ENCODE measurements at regions not wholly inside any gene's neighbourhood (a gene's known extent, or its start where the extent isn't known, plus 50 kb on each side); places are given as distances from the start of the nearest gene placed in this dataset.
"Not testable (repeated sequence)": the region's sequence is repeated elsewhere in the genome, so short reads cannot be mapped to it uniquely, and the experiment has no call there.

DNA sequence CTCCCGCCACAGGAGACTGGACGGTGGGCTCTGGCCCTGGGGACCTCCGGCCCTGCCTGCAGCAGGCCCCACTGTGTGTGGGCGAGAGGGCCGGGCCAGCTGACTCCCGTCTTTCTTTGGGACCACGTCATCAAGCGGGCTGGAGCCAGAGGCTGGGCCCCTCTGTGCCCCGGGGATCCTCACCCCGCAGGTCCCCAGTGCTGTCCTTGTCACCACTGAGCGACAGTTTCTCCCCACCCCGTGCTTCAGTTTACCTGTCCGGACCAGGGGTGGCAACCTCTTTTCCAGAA is 181.9 kb upstream of the ZNF469 start:
- H3K4me2 ChIP-seq (ENCODE audit: insufficient read depth, low read length): no peak overlapping the region
- H3K9me3 ChIP-seq (ENCODE audit: insufficient read depth, low read length, severe bottlenecking): no peaks in the 10 kb centered on the region
- H3K79me2 ChIP-seq (ENCODE audit: insufficient read depth, low read length): no peaks in the 10 kb centered on the region
- H4K20me1 ChIP-seq (ENCODE audit: insufficient read depth, low read length): no peaks in the 10 kb centered on the region
- no peak overlapping the region for H3K4me3 ChIP-seq (ENCODE audit: low read depth in 1 of 2, low read length in 2 of 2)
- no peak overlapping the region for H3K27ac ChIP-seq (ENCODE audit: low read length)
- H3K9ac ChIP-seq (ENCODE audit: low read depth, low read length): no peak overlapping the region
- no peaks in the 10 kb centered on the region for H3K27me3 ChIP-seq (ENCODE audit: insufficient read depth, low read length, poor library complexity)
- H3K4me1 ChIP-seq (ENCODE audit: insufficient read depth, low read length): no peaks in the 10 kb centered on the region
- DNase-seq (no peak), ATAC-seq (ENCODE audit: insufficient read depth, low read depth) (no peak)
- no peak overlapping the region for H2AFZ ChIP-seq (ENCODE audit: low read depth, low read length)
- no peaks in the 10 kb centered on the region for H3K36me3 ChIP-seq (ENCODE audit: insufficient read depth, low read length)
- TF ChIP-seq CTCF (IDR thresholded peaks at IDR 0.05; ENCODE audit: borderline replicate concordance, extremely low read depth, low read length, poor library complexity, severe bottlenecking): no peak
- TF ChIP-seq EZH2 (IDR thresholded peaks at IDR 0.05; ENCODE audit: borderline replicate concordance, low read depth, low read length, severe bottlenecking): no peak

DNA sequence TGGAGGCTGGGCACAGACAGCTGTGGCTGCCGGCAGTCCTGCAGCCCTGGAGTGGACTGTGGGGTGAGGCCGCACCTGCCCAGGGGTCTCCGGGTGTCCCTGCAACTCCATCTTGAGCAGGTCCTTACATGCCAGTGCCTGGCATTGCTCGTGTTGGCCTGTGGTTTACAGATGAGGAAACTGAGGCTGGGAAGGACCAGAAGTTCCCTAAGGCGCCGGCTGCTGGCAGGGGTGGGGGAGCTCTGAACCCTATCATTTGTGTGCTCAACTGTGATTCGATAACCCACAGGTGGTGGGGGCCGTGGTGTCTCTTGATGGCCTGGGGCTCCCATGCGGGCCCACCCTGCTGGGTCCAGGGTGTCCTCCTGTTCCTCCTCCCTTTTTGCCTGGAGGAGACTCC is 181.1 kb upstream of the ZNF469 start:
- not testable (repeated sequence) for H3K36me3 ChIP-seq (ENCODE audit: insufficient read depth, low read length); DNase-seq; H3K4me3 ChIP-seq (ENCODE audit: low read depth in 1 of 2, low read length in 2 of 2); H3K9me3 ChIP-seq (ENCODE audit: insufficient read depth, low read length, severe bottlenecking); ATAC-seq (ENCODE audit: insufficient read depth, low read depth); H2AFZ ChIP-seq (ENCODE audit: low read depth, low read length); H4K20me1 ChIP-seq (ENCODE audit: insufficient read depth, low read length); H3K79me2 ChIP-seq (ENCODE audit: insufficient read depth, low read length); H3K27ac ChIP-seq (ENCODE audit: low read length); H3K4me1 ChIP-seq (ENCODE audit: insufficient read depth, low read length); H3K4me2 ChIP-seq (ENCODE audit: insufficient read depth, low read length); H3K9ac ChIP-seq (ENCODE audit: low read depth, low read length); H3K27me3 ChIP-seq (ENCODE audit: insufficient read depth, low read length, poor library complexity)

- ATAC-seq (ENCODE audit: insufficient read depth, low read depth): no peak
Measured at GRCh38 chr16:88202207-88202745, 180.5 kb upstream of the ZNF469 start.

GRCh38 chr16:88202856-88203681 is 179.7 kb upstream of the ZNF469 start:
- not testable (repeated sequence) for H3K4me2 ChIP-seq (ENCODE audit: insufficient read depth, low read length); H3K4me1 ChIP-seq (ENCODE audit: insufficient read depth, low read length); H3K9ac ChIP-seq (ENCODE audit: low read depth, low read length); H3K79me2 ChIP-seq (ENCODE audit: insufficient read depth, low read length); H3K36me3 ChIP-seq (ENCODE audit: insufficient read depth, low read length); H2AFZ ChIP-seq (ENCODE audit: low read depth, low read length); H3K4me3 ChIP-seq (ENCODE audit: low read depth in 1 of 2, low read length in 2 of 2); H3K9me3 ChIP-seq (ENCODE audit: insufficient read depth, low read length, severe bottlenecking); H3K27me3 ChIP-seq (ENCODE audit: insufficient read depth, low read length, poor library complexity); H4K20me1 ChIP-seq (ENCODE audit: insufficient read depth, low read length); ATAC-seq (ENCODE audit: insufficient read depth, low read depth); DNase-seq; H3K27ac ChIP-seq (ENCODE audit: low read length)

More at GRCh38 chr16:88202207-88202745, 180.5 kb upstream of the ZNF469 start:
- H3K4me1 ChIP-seq (ENCODE audit: insufficient read depth, low read length): no peaks in the 10 kb centered on the region
- no peaks in the 10 kb centered on the region for H4K20me1 ChIP-seq (ENCODE audit: insufficient read depth, low read length)
- no peak overlapping the region for H3K27ac ChIP-seq (ENCODE audit: low read length)
- no peaks in the 10 kb centered on the region for H3K36me3 ChIP-seq (ENCODE audit: insufficient read depth, low read length)
- no peak for TF ChIP-seq EZH2 (IDR thresholded peaks at IDR 0.05; ENCODE audit: borderline replicate concordance, low read depth, low read length, severe bottlenecking)
- TF ChIP-seq CTCF (IDR thresholded peaks at IDR 0.05; ENCODE audit: borderline replicate concordance, extremely low read depth, low read length, poor library complexity, severe bottlenecking): no peak
- no peak overlapping the region for H3K9ac ChIP-seq (ENCODE audit: low read depth, low read length)
- no peak for DNase-seq
- no peaks in the 10 kb centered on the region for H3K79me2 ChIP-seq (ENCODE audit: insufficient read depth, low read length)
- H3K4me3 ChIP-seq (ENCODE audit: low read depth in 1 of 2, low read length in 2 of 2): no peak overlapping the region
- H3K9me3 ChIP-seq (ENCODE audit: insufficient read depth, low read length, severe bottlenecking): no peaks in the 10 kb centered on the region
- H2AFZ ChIP-seq (ENCODE audit: low read depth, low read length): no peak overlapping the region
- H3K27me3 ChIP-seq (ENCODE audit: insufficient read depth, low read length, poor library complexity): no peaks in the 10 kb centered on the region
- H3K4me2 ChIP-seq (ENCODE audit: insufficient read depth, low read length): no peak overlapping the region

DNA sequence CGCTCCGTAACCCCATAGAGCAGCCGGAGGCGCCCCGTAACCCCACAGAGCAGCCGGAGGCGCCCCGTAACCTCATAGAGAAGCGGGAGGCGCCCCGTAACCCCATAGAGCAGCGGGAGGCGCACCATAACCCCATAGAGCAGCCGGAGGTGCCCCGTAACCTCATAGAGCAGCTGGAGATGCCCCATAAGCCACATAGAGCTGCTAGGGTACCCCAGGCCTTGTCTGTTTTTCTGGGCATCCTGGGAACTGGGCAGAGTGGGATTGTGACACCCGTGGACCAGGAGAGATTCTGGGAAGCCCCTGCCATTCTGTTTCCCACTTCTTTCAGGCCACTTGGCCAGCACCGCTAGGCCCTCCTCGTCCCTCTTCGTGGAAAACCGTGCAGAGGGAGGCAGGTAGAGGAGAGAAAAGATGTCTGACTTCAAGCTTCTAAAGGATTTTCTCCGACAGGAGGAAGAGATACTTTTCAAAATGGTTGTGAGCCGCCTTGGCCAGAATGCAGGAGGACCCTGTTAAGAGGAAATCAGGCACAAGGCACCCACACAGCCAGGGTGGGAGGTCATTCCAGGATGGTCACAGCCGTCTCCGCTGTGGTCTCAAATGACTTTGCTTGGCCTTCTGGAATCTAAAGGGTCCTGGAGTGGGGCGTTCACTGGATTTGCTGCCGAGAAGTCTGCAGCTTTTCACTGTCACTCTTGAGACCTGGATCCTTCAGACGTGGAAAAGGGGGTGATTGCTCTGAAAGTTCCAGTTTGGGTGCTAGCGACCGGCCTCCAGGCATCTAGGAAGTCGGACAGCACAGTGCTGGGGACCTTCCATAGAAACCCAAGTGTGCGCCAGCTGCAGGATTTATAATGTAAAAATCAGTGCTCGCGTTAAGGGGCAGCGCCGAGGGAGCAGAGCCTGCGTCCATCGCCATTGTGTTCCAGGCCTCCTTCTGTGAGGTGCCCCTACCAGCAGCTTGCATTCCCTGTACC is 178.3 kb upstream of the ZNF469 start:
- not testable (repeated sequence) for H3K27me3 ChIP-seq (ENCODE audit: insufficient read depth, low read length, poor library complexity); ATAC-seq (ENCODE audit: insufficient read depth, low read depth); H3K4me3 ChIP-seq (ENCODE audit: low read depth in 1 of 2, low read length in 2 of 2); H4K20me1 ChIP-seq (ENCODE audit: insufficient read depth, low read length); H3K4me2 ChIP-seq (ENCODE audit: insufficient read depth, low read length); H3K27ac ChIP-seq (ENCODE audit: low read length); H3K79me2 ChIP-seq (ENCODE audit: insufficient read depth, low read length); H3K36me3 ChIP-seq (ENCODE audit: insufficient read depth, low read length); H3K9ac ChIP-seq (ENCODE audit: low read depth, low read length); H3K4me1 ChIP-seq (ENCODE audit: insufficient read depth, low read length); H2AFZ ChIP-seq (ENCODE audit: low read depth, low read length); H3K9me3 ChIP-seq (ENCODE audit: insufficient read depth, low read length, severe bottlenecking); DNase-seq

DNA sequence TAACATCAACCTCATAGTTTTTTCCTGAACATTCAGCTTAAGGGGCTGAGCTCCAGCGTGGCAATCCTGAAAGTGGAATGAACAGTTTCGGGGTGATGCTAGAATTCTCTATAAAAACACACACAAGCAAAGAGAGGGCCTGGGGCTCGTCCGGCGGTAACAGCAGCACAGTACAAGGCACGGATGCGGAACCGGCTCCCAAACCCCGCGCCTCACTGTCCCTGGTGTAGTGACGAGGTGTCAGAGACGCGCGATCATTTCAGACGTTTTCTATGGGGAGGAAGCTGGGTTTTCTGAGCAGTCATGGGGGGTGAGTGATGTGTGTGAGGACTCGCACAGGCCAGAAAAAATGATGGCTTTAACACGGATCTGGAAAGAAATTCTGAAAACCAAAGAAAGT is 177.3 kb upstream of the ZNF469 start:
- H4K20me1 ChIP-seq (ENCODE audit: insufficient read depth, low read length); H3K4me1 ChIP-seq (ENCODE audit: insufficient read depth, low read length); H3K9me3 ChIP-seq (ENCODE audit: insufficient read depth, low read length, severe bottlenecking); H3K9ac ChIP-seq (ENCODE audit: low read depth, low read length); H2AFZ ChIP-seq (ENCODE audit: low read depth, low read length); H3K36me3 ChIP-seq (ENCODE audit: insufficient read depth, low read length); H3K79me2 ChIP-seq (ENCODE audit: insufficient read depth, low read length); DNase-seq; H3K4me3 ChIP-seq (ENCODE audit: low read depth in 1 of 2, low read length in 2 of 2); H3K27ac ChIP-seq (ENCODE audit: low read length); ATAC-seq (ENCODE audit: insufficient read depth, low read depth); H3K4me2 ChIP-seq (ENCODE audit: insufficient read depth, low read length); H3K27me3 ChIP-seq (ENCODE audit: insufficient read depth, low read length, poor library complexity): not testable (repeated sequence)
